HG02970 (cell line): ENCODE measurements at regions not wholly inside any gene's neighbourhood (a gene's known extent, or its start where the extent isn't known, plus 50 kb on each side); places are given as distances from the start of the nearest gene placed in this dataset.
"Not testable (repeated sequence)": the region's sequence is repeated elsewhere in the genome, so short reads cannot be mapped to it uniquely, and the experiment has no call there.

Experiments
- ATAC-seq: cut with Tn5 transposase; IDR thresholded peaks from one replicate; pipeline ENCODE4 v1.9.1; 2021; ENCODE audit warnings: mild to moderate bottlenecking, moderate library complexity, moderate number of reproducible peaks; ENCODE audit not compliant: unreplicated experiment, low FRiP score

DNA sequence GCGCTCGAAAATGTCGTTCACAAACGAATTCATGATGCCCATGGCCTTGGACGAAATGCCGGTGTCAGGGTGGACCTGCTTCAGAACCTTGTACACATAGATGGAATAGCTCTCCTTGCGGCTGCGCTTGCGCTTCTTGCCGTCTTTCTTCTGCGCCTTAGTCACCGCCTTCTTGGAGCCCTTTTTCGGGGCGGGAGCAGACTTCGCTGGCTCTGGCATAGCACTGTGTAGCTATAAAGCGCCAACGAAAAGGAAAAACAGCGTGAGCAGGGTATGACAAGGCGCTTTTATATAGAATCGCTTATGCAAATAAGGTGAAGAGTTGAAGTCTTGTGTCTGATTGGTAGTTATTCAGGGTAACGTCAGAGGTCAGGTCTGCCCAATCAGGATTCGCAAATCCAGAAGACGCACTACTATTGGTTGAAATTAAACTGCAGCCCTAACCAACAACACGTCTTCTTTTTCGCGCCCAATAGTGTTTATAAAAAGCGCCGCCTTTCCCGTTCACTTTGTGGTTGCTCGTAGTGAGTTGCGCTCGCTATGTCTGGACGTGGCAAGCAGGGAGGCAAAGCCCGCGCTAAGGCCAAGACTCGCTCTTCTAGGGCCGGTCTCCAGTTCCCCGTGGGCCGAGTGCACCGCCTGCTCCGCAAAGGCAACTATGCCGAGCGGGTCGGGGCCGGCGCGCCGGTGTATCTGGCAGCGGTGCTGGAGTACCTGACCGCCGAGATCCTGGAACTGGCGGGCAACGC, 114.8 kb upstream of the PRSS16 start:
- ATAC-seq = peak; percentile 73

DNA sequence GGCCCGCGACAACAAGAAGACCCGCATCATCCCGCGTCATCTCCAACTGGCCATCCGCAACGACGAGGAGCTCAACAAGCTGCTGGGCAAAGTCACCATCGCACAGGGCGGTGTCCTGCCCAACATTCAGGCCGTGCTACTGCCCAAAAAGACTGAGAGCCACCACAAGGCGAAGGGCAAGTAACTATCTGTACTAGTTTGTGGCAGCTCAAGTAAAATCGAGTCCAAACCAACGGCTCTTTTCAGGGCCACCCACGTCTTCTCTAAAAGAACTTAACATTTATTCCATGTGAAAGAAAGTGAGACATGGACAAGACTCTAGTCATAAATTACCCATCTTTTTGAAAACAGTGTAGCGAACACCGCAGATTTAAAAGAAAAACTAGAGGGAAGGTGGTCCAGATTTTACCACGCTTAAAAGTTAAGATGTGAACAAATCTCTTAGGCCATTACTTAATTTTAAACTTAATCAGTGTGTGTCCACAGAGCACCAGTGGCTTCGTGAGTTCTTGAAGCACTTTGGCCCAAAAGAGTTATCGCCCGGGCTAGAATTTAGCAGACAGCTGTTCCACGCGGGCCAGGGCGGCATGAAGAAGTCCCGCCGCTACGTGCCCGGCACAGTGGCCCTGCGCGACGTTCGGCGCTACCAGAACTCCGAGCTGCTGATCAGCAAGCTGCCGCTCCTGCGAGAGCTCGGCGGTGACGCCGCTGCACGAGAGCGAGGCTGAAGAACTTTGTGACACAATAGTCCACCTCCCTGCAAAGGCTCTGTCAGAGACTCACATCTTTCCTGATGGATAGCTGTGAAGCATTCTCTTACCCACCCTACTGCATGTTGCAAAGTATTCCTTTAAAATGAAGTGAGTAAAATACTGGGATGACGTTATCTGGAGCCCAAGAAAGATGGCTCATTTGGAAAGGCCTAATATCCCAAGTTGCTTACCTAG, 113.9 kb upstream of the PRSS16 start:
- ATAC-seq = no peak

DNA sequence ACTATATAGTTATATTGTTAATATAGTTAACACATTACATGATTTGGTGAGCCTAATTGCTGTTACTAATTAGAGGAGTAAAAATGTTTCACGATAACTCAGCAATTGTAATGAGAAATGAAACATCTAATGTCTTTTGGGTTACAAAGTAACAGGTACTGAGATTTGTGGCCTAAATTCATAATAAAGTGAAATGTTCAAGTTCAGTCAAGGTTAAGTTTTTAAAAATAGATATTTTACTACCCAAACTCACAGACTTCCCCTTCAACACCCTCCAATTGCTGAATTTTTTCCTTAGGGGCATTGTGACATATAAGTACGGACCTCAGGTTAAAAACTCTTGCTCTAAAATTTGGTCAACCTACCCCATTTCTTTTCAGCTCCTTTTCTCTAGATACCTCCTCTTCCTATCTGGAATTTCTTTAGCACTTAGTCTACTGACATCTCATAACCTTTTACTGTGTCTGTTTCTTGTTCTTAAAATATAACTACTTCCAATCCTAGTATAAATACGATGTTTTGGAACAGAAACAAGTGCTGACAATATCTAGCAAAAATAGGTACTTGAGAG, 112.3 kb upstream of the PRSS16 start:
- no peak for ATAC-seq

DNA sequence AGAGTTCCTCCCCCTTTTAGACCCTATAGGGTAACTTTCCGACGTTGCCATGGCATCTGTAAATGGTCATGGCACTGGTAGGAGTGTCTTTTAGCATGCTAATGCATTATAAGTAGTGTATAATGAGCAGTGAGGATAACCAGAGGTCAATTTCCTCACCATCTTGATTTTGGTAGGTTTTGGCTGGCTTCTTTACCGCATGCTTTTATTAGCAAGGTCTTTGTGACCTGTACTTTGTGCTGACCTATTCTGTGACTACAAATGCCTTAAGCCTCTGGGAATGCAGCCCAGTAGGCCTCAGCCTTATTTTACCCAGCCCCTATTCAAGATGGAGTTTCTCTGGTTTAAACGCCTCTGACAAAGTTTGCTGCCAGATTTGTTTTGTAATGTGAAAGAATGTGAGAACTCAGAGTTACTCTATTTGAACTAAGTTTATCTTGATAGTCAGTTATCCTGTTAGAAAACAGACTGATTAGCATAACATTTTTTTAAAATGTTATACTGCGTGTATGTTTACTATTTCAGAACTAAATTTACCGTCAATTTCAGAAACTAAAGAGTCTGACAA, 111.3 kb upstream of the PRSS16 start:
- no peak for ATAC-seq

DNA sequence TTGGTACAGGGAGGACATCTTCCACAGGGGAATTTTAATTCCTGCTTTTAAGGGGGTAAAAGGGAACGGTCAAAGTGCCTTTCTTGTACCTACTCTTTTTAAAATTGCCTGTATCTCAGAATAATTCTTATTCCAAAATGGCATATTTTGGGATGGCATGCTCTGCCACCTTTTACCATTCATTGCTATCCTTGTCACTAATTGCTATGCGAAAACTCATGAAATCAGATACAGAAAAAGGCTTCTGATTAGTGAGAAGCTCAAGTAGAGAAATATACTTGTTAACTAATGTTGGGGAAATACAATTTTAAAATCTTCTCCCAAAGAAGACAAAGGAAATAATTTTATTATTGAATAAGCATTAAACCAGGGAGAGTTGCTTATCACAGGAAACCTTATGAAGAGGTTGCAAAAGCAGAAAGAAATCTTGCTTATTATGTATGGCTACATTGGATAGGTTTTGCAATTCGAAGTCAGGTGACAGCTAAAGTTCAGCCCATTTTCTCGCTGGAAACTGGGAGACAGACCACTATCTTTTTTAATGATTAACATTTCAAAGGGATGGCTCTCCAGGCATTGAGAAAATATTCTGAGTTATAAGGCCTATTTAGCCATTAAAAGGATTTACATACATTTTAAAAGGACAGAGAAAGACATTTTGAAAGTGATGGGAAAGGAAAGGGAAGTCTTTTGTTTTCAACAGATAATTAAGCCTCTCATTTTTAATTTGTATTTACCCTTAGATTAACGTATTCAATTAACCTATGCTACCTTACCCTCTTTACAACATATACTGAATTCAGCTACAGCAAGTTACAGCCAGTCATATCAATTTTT, 110.3 kb upstream of the PRSS16 start:
- ATAC-seq = no peak

DNA sequence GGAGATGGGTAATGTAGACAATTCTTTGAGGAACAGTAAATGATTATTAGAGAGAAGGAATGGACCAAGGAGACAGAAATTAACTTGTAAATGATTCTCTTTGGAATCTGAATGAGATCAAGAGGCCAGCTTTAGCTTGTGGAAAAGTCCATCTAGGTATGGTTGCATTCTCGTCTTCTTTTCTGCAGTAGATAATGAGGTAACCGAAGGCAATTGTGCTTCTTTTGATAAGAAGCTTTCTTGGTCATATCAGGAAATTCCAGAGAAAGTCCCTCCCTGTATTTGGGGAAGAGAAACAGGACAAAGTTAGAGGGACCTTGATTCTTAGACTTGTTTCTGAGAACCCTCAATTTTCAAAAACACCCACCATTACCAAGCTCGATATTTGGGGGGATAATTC, 109.1 kb upstream of the PRSS16 start:
- ATAC-seq = no peak

DNA sequence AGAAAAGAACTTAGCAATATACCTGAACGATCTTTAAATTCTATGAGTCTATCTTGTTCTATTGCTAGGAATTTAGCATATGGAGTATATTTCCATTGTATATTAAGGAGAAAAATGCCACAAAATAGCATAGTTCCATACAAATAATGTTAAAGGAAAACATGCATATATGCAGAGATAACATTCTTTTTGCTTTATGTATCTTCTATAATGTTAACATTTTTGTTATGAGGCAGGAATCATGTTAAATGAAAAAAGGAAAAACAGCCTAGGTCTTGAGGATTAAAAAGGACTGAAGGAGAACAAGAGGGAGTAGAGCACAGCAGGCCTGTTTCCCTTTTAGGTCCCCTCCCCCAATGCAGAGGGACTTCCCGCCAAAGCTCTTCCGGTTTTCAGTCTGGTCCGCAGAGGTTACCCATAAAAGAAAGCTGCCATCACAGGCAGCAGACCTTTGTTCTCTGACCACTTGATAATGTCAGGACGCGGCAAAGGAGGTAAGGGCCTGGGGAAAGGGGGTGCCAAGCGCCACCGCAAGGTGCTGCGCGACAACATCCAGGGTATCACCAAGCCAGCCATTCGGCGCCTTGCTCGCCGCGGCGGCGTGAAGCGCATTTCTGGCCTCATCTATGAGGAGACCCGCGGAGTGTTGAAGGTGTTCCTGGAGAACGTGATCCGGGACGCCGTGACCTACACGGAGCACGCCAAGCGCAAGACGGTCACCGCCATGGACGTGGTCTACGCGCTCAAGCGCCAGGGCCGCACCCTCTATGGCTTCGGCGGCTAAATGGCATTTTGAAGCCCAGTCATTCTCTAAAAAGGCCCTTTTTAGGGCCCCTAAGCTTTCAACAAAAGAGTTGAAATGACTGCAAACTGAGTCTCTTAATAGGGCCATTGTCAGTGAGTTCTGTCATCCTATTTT, 108.4 kb upstream of the PRSS16 start:
- peak; percentile 40 for ATAC-seq

DNA sequence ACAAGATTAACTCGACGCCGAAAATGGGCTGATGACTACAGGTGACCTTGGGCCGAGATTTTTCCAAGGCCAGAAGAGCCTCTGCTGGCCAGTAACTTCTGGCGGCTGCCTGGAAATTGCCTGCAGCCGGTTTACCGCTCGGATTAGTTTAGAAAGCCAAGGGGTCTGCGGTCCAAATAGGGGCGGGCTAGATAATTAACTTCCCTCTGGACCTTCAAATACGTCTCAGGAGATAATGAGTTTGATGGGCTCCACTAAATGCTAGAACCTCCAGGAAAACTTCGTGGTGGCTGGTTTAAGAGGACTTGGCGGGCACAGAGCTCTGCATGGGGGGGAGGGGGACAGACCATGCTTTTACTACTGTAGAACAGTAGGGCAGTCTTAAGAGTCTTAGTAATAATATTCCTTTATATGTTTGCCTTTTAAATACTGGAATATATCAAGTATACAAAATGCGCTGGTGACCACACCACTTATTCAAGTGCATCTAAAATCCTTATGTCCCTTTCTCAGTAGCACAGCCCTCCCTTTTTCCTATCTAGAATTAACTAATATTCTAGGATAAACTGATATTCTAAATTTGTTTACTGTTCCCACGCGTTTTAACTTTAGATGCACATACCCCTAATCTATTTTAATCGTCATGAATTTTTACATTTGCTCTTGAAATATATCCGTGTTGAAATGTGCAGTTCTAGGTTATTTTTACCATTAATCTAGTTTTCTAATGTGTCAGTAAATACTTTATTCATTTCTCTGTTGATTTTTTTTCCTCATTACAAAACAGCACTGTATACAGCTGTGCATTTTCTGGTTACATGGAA, 107.5 kb upstream of the PRSS16 start:
- ATAC-seq = peak; percentile 13

DNA sequence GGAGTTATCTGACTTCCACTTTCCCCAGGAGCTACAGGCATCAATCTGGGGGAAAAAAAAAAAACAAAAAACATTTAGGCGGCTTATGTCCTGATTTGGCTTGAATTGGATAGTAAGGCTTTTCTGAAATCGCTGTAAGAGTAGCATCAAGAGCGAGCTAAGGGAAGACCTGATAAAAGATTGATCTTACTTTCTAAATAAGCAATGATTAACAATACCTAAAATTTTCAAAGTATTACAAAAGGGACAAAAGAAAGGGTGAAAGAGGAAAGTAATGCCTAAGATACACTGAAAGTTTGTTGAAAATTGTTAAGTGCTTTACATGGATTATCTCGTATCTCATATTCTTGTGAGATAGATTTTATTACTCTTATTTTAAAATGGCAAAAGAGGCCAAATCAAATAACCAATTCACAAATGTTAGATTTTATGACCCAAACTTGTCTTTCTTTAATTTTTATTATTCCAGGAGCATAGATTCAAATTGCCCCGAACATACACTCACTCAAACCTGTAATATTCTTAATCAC, 106.4 kb upstream of the PRSS16 start:
- no peak for ATAC-seq

DNA sequence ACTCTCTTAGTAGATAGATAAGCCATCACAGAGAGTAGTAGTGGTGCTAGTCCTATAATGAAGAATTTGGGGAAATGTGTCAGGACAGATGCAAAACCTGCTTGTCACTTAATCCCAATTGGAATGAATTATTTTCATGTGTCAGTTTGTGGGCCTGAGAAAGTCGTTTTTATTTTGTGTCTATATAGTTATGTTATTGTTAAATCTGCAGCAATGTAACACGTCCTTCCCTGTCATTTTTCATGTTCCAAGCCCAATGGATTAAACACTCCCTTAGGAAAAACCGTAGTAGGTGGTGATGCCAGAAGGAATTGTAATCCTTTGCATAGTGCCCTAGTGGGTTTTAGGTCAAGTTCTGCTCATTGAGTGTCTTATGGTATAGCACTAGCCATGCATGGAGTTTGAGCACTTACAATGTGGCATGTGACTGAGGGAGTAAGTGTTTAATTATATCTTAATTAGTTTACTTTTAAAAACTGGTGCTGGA, 105.9 kb upstream of the PRSS16 start:
- ATAC-seq = no peak

DNA sequence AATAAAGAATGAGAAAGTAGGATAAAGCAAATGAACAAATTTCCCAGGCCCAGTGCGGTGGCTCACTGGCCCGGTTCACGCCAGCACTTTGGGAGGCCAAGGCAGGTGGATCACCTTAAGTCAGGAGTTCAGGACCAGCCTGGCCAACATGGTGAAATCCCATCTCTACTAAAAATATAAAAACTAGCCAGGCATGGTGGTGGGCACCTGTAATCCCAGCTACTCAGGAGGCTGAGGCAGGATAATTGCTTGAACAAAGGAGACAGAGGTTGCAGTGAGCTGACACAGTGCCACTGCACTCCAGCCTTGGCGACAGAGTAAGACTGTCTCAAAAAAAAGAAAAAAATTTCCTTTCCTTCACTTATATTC, 104.5 kb upstream of the PRSS16 start:
- ATAC-seq = not testable (repeated sequence)

DNA sequence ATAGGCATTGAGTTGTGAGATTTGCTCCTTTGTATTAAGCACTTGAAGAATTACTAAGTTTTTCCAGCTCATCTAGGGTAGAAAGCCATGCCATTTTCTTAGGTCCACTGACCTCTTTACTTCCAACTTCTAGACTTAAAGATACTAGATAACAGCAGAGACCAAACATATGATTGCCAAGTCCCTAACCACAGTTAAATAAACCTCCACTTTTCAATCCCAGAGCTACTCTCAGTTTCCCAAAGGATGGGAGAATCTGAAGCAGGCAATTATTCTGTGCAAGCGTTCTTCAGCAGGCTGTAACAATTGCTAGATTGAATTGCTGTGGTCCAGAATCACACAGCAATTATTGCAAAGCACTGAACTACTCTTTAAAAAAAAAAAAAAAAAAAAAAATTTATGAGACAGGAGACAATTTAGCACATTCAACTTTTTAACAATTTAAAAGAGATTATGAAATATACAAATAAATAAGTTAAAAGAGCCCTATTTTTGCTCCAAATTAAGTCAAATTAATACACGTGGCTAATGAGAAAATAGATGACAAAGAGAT, 104.0 kb upstream of the PRSS16 start:
- ATAC-seq = no peak

DNA sequence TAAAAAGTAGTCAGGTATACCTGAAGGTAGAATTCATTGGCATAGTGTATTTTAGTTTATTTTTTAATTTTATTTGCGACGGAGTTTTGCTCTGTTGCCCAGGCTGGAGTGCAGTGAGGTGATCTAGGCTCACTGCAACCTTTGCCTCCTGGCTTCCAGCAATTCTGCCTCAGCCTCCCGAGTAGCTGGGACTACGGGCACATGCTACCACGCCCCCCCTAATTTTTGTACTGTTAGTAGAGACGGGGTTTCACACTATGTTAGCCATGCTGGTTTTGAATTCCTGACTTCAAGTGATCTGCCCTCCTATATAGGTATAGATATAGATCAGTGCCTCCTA, 102.8 kb upstream of the PRSS16 start:
- no peak for ATAC-seq

DNA sequence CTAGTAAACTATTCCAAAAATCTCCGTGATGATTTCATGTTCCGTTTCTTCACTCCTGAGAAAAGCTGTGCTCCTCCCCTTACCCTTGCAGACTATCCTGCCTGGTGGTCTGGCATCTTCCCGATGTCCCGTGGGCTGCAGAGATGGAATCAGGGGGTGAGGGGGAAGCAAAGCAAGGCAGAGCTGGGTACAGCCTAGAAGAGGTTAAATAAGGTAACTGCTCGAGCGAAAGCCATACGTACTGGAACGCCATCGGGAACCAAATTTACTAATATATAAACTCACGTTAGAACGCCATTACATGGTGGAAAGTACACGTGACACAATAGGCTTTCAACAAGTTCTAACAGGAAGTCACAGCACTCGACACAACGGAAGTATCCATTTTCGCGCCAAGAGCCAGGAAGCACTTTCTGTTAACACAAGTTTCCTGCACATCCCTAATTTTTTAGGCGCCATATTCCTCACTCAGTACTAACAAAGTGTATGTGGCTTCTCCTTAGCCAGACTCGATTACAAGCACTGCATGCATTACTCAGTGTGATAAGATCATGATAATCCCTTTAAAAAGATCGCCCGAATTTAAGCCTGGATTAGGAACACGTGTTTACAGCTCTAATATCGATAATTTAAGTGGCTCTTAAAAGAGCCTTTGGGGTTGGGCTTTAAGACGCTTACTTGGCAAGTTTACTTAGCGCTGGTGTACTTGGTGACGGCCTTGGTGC, 101.6 kb upstream of the PRSS16 start:
- ATAC-seq = no peak

DNA sequence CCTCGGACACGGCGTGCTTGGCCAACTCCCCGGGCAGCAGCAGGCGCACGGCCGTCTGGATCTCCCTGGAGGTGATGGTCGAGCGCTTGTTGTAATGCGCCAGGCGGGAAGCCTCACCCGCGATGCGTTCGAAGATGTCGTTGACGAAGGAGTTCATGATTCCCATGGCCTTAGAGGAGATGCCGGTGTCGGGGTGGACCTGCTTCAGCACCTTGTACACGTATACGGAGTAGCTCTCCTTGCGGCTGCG, 101.1 kb upstream of the PRSS16 start:
- not testable (repeated sequence) for ATAC-seq

DNA sequence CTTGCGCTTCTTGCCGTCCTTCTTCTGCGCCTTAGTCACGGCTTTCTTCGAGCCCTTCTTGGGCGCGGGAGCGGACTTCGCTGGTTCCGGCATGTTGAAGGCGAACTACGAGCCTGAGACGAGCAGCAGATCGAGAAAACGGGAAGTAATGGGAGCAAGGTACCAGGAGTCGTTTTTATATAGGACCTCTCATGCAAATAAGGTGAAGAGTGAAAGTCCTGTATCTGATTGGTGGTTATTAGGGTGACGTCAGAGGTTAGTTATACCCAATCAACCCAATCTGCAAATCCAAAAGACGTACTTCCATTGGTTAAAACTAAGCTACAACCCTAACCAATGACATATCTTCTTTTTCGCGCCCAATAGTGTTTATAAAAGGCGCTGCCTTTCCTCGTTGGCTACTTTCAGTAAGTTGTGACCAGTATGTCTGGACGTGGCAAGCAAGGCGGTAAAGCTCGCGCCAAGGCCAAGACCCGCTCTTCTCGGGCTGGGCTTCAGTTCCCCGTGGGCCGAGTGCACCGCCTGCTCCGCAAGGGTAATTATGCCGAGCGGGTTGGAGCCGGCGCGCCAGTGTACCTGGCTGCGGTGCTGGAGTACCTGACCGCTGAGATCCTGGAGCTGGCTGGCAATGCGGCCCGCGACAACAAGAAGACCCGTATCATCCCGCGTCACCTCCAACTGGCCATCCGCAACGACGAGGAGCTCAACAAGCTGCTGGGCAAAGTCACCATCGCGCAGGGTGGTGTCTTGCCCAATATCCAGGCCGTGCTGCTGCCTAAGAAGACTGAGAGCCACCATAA, 100.6 kb upstream of the PRSS16 start:
- ATAC-seq = peak; percentile 72

DNA sequence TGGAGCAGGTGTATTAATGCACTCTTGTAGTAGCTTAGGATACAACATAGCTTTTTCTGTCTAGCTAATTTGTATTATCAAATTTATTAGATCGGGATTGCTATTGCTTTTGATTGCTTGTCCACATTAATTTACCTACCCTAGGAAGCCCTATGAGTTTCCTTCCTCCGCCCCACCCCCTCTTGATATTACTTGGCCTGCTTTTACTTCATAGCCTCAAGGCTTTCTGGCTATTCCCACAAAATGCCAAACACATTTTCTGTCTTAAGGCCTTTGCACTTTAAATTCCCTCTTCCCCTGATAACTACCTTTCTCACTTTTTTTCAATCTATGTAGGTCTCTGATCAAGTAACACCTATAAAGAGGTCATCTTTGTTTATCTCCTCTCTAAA, 99.1 kb upstream of the PRSS16 start:
- no peak for ATAC-seq
